Pulmonary artery endothelial cell (primary cell): ENCODE measurements at regions not wholly inside any gene's neighbourhood (a gene's known extent, or its start where the extent isn't known, plus 50 kb on each side); places are given as distances from the start of the nearest gene placed in this dataset.
"Not testable (repeated sequence)": the region's sequence is repeated elsewhere in the genome, so short reads cannot be mapped to it uniquely, and the experiment has no call there.

ENCODE experiments used
- DNase-seq: peaks from one replicate; pipeline ENCODE4 v3.0.0-alpha.2; 2011; ENCODE audit warnings: low read depth, low spot score

GRCh38 chr1:173300061-173301044, 93.2 kb upstream of the TNFSF4 start:
- no peak for DNase-seq

GRCh38 chr1:173301507-173301906, 94.4 kb upstream of the TNFSF4 start:
- DNase-seq: no peak

- DNase-seq: no peak
Observed at GRCh38 chr1:173302366-173302765, 95.2 kb upstream of the TNFSF4 start.

- no peak for DNase-seq
Observed at GRCh38 chr1:173302890-173303829, 96.0 kb upstream of the TNFSF4 start.

- DNase-seq: no peak
Observed at GRCh38 chr1:173303984-173304383, 96.9 kb upstream of the TNFSF4 start.

GRCh38 chr1:173304529-173305227, 97.5 kb upstream of the TNFSF4 start:
- no peak for DNase-seq

- DNase-seq: no peak
Observed at GRCh38 chr1:173307845-173308244, 100.7 kb upstream of the TNFSF4 start.

GRCh38 chr1:173314656-173315055, 107.5 kb upstream of the TNFSF4 start:
- DNase-seq: no peak

- DNase-seq: no peak
Observed at GRCh38 chr1:173315296-173315695, 108.2 kb upstream of the TNFSF4 start.

GRCh38 chr1:173318788-173319187, 111.7 kb upstream of the TNFSF4 start:
- no peak for DNase-seq

- not testable (repeated sequence) for DNase-seq
Observed at GRCh38 chr1:173324352-173324751, 117.2 kb upstream of the TNFSF4 start.

GRCh38 chr1:173327987-173328386, 120.9 kb upstream of the TNFSF4 start:
- not testable (repeated sequence) for DNase-seq

GRCh38 chr1:173328961-173329360, 121.8 kb upstream of the TNFSF4 start:
- no peak for DNase-seq

- DNase-seq: no peak
Observed at GRCh38 chr1:173329726-173330125, 122.6 kb upstream of the TNFSF4 start.

GRCh38 chr1:173330149-173330951, 123.2 kb upstream of the TNFSF4 start:
- peak; percentile 17 for DNase-seq

- not testable (repeated sequence) for DNase-seq
Observed at GRCh38 chr1:173330952-173331548, 123.9 kb upstream of the TNFSF4 start.

- DNase-seq: no peak
Observed at GRCh38 chr1:173332026-173332425, 124.9 kb upstream of the TNFSF4 start.

- DNase-seq: no peak
Observed at GRCh38 chr1:173333581-173333980, 126.5 kb upstream of the TNFSF4 start.

GRCh38 chr1:173337126-173337525, 130.0 kb upstream of the TNFSF4 start:
- DNase-seq: no peak

GRCh38 chr1:173341307-173341706, 134.2 kb upstream of the TNFSF4 start:
- no peak for DNase-seq
